ENCODE measurements at regions not wholly inside any gene's neighbourhood (a gene's known extent, or its start where the extent isn't known, plus 50 kb on each side); places are given as distances from the start of the nearest gene placed in this dataset.

DNA sequence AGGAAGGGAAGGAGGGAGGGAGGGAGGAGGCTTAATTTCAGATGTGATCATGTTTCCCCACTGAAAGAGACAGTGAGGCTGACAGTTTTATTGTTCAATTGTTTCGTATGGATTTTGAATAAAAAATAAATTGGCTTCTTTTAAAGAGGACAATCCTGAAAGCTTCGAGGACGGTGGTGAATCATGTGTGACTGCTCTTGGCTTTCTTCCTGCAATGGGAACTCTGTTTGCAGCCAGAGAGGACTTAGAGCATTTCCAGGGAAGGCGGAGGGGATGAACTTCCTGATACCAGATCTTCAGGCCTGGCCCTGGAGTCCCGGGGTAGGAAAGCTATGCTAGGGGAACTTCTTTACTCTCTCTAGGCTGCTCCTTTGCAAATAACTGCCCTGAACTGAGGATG lies 72.8 kb upstream of the C16orf82 start:
- ChIA-PET RAD21 (ENCODE audit: unreplicated experiment) (no interaction called here), CTCF (no interaction called here), SMC1A (ENCODE audit: uncharacterized antibody, unreplicated experiment) (no interaction called here), POLR2A (no interaction called here)
- no peak overlapping the region for H3K4me3 ChIP-seq
- in situ Hi-C loops (cut with MboI) (no loop called here), intact Hi-C loops (cut with micrococcal nuclease; ENCODE audit: unreplicated experiment) (no loop called here)
- TF ChIP-seq MTA2 (IDR thresholded peaks at IDR 0.05; ENCODE audit: low read depth) (no peak), CBFB (IDR thresholded peaks at IDR 0.05; ENCODE audit: low read depth) (no peak), RBBP5 (conservative IDR thresholded peaks at IDR 0.05) (no peak), NFXL1 (IDR thresholded peaks at IDR 0.05; ENCODE audit: borderline replicate concordance) (no peak)
- ATAC-seq (no peak), FAIRE-seq (no peak), DNase-seq (ENCODE audit: low read depth, low spot score) (no peak)
- H3K4me1 ChIP-seq (ENCODE audit: control insufficient read depth, insufficient read depth, low read length), result no peaks in the 10 kb centered on the region
- no peak overlapping the region for H3K9ac ChIP-seq (ENCODE audit: control insufficient read depth, insufficient read depth, low read length)
- no peaks in the 10 kb centered on the region for H4K20me1 ChIP-seq (ENCODE audit: control insufficient read depth, insufficient read depth)
- no peak overlapping the region for H3K27ac ChIP-seq (ENCODE audit: control insufficient read depth, insufficient read depth)
- no TSS peak for BruUV-seq (replicated peaks)
- no peak overlapping the region for H2AFZ ChIP-seq (ENCODE audit: control insufficient read depth, low read depth, low read length)
- WGBS (ENCODE audit: insufficient coverage, insufficient replicate concordance, low lambda C conversion rate, missing lambda C conversion rate), result 0% methylated on average over 4 of the region's 5 CpGs
- no peaks in the 10 kb centered on the region for H3K79me2 ChIP-seq (ENCODE audit: control insufficient read depth, insufficient read depth, low read length)
- H3K9me3 ChIP-seq (replicated peaks; ENCODE audit: control insufficient read depth, insufficient read depth, low read length), result no peaks in the 10 kb centered on the region
- H3K4me2 ChIP-seq (ENCODE audit: control insufficient read depth, insufficient read depth), result no peak overlapping the region
- H3K36me3 ChIP-seq (ENCODE audit: control insufficient read depth in 2 of 2, insufficient read depth in 2 of 2, low read length in 1 of 2), result no peaks in the 10 kb centered on the region
- no peaks in the 10 kb centered on the region; a peak in 2 of 4 replicates for H3K27me3 ChIP-seq (replicated peaks in 1 of 2; ENCODE audit: control insufficient read depth in 2 of 2, insufficient read depth in 2 of 2, low read length in 1 of 2)

DNA sequence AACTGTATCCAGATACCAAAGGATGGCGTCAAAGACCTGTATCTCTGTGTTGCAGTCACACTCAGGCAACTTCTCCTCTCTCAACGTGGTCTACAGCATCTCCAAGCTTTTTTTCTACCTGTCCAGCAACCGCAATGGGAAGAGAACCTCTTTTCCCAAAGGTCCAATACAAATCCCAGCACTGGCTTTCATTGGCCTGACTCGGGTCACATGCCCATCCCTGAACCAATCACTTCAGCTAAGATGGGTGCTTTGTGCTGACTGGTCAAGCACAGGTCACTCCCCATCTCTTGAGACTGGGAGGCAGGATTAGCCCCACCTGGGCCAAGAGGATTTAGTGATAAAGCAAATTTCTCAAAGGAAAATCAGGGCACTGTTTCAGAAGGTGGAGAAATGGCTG lies 71.2 kb upstream of the C16orf82 start:
- Histone ChIP-seq H3K4me3 (no peak overlapping the region), H3K27me3 (replicated peaks in 1 of 2; ENCODE audit: control insufficient read depth in 2 of 2, insufficient read depth in 2 of 2, low read length in 1 of 2) (no peaks in the 10 kb centered on the region; a peak in 1 of 4 replicates), H3K36me3 (ENCODE audit: control insufficient read depth in 2 of 2, insufficient read depth in 2 of 2, low read length in 1 of 2) (no peaks in the 10 kb centered on the region), H4K20me1 (ENCODE audit: control insufficient read depth, insufficient read depth) (no peaks in the 10 kb centered on the region), H3K27ac (ENCODE audit: control insufficient read depth, insufficient read depth) (no peak overlapping the region), H3K4me1 (ENCODE audit: control insufficient read depth, insufficient read depth, low read length) (no peaks in the 10 kb centered on the region), H3K79me2 (ENCODE audit: control insufficient read depth, insufficient read depth, low read length) (no peaks in the 10 kb centered on the region), H3K9ac (ENCODE audit: control insufficient read depth, insufficient read depth, low read length) (no peak overlapping the region), H2AFZ (ENCODE audit: control insufficient read depth, low read depth, low read length) (no peak overlapping the region), H3K4me2 (ENCODE audit: control insufficient read depth, insufficient read depth) (no peak overlapping the region), H3K9me3 (replicated peaks; ENCODE audit: control insufficient read depth, insufficient read depth, low read length) (no peaks in the 10 kb centered on the region)
- no peak for FAIRE-seq
- intact Hi-C loops (cut with micrococcal nuclease; ENCODE audit: unreplicated experiment) (no loop called here), in situ Hi-C loops (cut with MboI) (no loop called here)
- SMC1A ChIA-PET (ENCODE audit: uncharacterized antibody, unreplicated experiment), result no interaction called here
- CTCF ChIA-PET, result no interaction called here
- ATAC-seq, result no peak
- no TSS peak for BruUV-seq (replicated peaks)
- WGBS (ENCODE audit: insufficient coverage, insufficient replicate concordance, low lambda C conversion rate, missing lambda C conversion rate), result 3% methylated on average over 4 of the region's 4 CpGs
- no peak for DNase-seq (ENCODE audit: low read depth, low spot score)
- POLR2A ChIA-PET, result no interaction called here
- RAD21 ChIA-PET (ENCODE audit: unreplicated experiment), result no interaction called here
- TF ChIP-seq NFXL1 (IDR thresholded peaks at IDR 0.05; ENCODE audit: borderline replicate concordance) (no peak), MTA3 (IDR thresholded peaks at IDR 0.05; ENCODE audit: borderline replicate concordance, low read length) (no peak), NR2C2 (IDR thresholded peaks at IDR 0.05; ENCODE audit: borderline replicate concordance, control insufficient read depth, insufficient read length, low read depth) (no peak), SMC3 (IDR thresholded peaks at IDR 0.05; ENCODE audit: borderline replicate concordance, low read length) (no peak), RCOR1 (conservative IDR thresholded peaks at IDR 0.05; ENCODE audit: low read depth, low read length) (no peak), PML (IDR thresholded peaks at IDR 0.05; ENCODE audit: low read length) (no peak), PAX5 (IDR thresholded peaks at IDR 0.05; ENCODE audit: borderline replicate concordance, low read depth, low read length) (no peak), SIN3A (IDR thresholded peaks at IDR 0.05; ENCODE audit: low read depth, low read length) (no peak), NFIC (IDR thresholded peaks at IDR 0.05; ENCODE audit: low read depth, low read length) (no peak), GATAD2B (conservative IDR thresholded peaks at IDR 0.05; ENCODE audit: low read depth) (no peak), CBFB (IDR thresholded peaks at IDR 0.05; ENCODE audit: low read depth) (no peak), JUND (IDR thresholded peaks at IDR 0.05; ENCODE audit: low read depth, low read length) (no peak)
- TF ChIP-seq, protein P1, sequence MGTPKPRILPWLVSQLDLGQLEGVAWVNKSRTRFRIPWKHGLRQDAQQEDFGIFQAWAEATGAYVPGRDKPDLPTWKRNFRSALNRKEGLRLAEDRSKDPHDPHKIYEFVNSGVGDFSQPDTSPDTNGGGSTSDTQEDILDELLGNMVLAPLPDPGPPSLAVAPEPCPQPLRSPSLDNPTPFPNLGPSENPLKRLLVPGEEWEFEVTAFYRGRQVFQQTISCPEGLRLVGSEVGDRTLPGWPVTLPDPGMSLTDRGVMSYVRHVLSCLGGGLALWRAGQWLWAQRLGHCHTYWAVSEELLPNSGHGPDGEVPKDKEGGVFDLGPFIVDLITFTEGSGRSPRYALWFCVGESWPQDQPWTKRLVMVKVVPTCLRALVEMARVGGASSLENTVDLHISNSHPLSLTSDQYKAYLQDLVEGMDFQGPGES (IDR thresholded peaks at IDR 0.05), result no peak
- TF ChIP-seq, protein P2, sequence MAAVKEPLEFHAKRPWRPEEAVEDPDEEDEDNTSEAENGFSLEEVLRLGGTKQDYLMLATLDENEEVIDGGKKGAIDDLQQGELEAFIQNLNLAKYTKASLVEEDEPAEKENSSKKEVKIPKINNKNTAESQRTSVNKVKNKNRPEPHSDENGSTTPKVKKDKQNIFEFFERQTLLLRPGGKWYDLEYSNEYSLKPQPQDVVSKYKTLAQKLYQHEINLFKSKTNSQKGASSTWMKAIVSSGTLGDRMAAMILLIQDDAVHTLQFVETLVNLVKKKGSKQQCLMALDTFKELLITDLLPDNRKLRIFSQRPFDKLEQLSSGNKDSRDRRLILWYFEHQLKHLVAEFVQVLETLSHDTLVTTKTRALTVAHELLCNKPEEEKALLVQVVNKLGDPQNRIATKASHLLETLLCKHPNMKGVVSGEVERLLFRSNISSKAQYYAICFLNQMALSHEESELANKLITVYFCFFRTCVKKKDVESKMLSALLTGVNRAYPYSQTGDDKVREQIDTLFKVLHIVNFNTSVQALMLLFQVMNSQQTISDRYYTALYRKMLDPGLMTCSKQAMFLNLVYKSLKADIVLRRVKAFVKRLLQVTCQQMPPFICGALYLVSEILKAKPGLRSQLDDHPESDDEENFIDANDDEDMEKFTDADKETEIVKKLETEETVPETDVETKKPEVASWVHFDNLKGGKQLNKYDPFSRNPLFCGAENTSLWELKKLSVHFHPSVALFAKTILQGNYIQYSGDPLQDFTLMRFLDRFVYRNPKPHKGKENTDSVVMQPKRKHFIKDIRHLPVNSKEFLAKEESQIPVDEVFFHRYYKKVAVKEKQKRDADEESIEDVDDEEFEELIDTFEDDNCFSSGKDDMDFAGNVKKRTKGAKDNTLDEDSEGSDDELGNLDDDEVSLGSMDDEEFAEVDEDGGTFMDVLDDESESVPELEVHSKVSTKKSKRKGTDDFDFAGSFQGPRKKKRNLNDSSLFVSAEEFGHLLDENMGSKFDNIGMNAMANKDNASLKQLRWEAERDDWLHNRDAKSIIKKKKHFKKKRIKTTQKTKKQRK (IDR thresholded peaks at IDR 0.05; ENCODE audit: low read depth, low read length), result no peak

Data from GM12878 (cell line).